ENCODE measurements at regions not wholly inside any gene's neighbourhood (a gene's known extent, or its start where the extent isn't known, plus 50 kb on each side); places are given as distances from the start of the nearest gene placed in this dataset.
"Not testable (repeated sequence)": the region's sequence is repeated elsewhere in the genome, so short reads cannot be mapped to it uniquely, and the experiment has no call there.

DNA sequence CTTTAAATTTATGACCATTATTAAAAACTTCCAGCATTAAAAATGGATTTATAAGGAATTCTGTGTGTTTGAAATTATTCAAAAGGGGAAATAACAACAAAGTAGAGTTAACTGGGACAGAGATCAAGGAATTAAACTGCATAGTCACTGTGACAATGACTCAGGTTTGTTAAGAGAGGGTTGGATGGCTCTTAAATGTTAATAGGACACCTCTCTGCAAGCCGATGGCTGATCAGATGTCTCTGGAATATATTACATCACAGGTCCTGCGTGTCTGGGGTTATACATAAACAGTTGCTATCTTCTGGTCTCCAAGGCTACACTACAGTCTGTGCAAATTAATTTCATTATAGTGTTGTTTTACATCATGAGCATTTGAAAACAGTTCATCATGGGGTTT, 574.3 kb downstream of the COL12A1 start:
- no peak for DNase-seq (ENCODE audit: low spot score)

DNA sequence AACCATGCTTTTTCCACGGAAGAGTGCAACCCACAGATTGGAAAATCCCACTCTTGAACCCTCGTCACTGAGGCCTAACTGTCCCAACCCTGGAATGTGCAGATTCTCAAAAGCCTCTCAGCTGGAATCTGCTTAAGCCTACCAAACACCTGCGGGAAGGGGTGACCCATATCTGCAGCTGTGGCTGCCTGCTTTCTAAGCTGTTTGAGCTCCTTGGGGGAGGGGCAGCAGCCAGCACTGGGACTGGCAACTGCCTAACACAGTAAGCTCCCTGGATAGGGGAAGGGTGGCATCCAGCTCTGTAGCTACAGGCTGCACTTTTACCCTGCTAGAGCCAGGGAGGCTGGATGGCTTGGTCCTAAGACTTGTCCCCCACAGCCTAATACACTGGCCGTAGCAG, 579.6 kb downstream of the COL12A1 start:
- DNase-seq (ENCODE audit: low spot score), result no peak

DNA sequence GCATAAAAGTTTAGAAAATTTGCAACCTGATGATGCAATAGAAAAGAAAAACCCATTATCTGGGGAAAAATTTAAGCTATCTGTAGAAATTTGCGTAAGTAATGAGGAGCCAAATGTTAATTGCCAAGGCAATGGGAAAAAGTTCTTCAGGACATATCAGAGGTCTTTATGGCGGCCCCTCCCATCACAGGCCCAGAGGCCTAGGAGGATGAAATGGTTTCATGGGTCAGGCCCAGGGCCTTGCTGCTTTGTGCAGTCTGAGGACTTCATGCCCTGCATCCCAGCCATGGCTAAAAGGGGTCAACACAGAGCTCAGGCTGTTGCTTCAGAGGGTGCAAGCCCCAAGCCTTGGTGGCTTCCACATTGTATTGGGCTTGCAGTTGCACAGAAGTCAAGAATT, 582.8 kb downstream of the COL12A1 start:
- no peak for DNase-seq (ENCODE audit: low spot score)

DNA sequence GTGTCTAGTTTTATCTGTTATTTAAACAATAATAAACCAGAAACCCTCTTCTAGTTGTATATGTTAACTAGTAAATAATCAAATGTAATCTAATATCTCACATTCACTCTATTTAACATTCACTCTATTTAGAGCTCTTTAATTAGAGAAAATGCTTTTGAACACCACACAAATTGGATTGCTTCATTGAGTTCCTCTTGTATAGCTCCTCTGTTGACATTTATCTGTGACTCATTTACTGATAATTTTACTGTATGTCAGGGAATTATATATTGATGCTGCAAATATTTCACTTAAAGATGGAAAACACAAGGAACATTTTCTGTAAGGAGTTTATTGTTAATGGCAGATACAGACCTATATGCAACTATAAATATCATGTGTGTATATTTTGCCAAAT, 594.6 kb downstream of the COL12A1 start:
- DNase-seq (ENCODE audit: low spot score), result no peak

DNA sequence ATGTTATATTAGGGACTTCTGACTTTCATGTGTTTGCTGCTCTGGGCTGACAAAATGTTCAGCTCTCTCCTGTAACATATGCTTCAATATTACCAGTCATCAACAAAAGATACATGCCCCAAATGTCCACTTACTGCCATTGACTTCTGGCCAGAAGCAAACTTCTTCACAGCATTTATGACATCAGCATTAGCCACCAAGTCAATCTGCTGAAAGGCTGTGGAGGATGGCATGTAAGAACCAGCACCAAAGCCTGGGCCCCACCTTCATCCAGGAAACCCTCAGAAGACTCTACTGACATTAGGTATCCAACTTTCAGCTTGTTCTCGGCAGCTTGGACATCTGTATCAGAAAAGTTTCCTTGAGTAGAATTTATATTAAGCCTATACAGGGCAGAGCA, 595.5 kb downstream of the COL12A1 start:
- DNase-seq (ENCODE audit: low spot score), result no peak

DNA sequence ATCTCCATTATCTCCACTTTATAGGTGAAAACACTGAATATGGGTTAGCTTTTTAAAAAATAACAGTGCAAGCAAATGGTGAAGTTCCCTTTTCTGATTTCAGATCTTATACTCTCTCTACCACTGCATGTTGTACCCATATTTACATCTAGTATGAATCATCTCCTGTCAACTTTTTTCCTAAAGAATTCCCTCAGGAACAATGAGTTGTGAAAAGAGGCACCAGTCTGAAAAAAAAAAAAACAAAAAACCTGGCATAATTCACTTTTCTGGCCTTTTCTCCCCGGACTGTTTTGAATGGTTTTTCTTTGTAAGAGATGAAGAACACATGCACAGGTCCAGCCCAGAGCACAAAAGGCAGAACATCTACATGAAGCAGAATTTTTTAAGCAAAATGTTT, 596.0 kb downstream of the COL12A1 start:
- DNase-seq (ENCODE audit: low spot score), result no peak

DNA sequence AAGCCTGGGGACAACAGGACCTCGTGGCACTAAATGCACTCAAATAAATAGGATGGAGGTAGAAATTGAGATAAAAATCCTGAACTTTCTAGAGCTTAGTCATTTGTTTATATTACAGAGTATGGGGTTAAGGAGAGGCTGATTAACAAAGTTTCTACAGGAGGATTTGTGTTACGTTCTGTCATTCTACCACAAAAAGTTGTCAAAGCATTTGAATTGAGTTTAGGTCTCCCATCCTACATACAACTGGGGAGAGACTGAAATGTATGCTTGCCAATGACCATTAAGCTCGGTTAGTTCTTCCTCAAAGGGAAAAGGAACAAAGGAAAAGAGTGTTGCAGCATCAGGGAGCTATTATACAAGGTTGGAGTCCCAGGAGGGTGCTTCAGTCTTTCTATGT, 597.9 kb downstream of the COL12A1 start:
- no peak for DNase-seq (ENCODE audit: low spot score)

DNA sequence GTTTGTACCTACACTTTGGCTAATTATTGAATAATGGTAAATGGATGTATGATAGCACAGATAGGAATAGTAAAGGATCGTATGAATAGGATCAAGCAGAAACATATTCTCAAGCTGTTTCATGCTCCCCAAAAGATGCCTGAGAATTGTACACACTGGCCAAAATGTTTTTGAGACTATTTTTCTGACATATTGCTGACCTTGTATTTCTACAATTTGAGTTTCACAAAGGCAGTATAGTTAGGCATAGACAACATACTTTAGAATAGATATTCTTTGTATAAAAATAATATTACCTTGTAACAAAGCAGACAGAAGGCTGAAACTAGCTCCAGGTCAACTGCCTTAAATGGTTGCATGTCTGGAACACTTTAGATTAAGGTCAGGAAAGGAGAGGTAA, 598.4 kb downstream of the COL12A1 start:
- DNase-seq (ENCODE audit: low spot score), result no peak

DNA sequence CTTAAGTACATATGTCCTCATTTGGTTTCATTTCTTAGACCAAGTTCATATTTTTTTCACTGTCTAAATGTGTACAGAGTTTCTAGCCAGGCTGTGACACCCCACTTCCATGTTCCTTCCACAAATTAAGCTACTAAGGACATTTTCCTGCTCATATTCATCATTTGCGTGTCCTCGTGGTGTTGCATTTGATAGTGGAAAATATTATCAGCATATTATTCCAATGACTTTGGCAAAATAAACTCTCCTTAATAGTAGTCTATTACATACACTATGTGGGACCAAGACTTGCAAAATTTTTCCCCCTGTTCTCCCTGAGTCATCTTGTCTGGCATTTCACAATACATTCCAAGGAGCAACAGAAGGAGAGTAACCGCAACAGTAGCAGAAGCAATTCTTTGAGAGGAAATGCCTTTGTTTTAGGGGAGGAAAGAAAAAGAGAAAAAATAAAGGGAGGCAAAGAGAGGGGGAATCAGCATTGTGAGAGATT, 599.2 kb downstream of the COL12A1 start:
- no peak for DNase-seq (ENCODE audit: low spot score)

DNA sequence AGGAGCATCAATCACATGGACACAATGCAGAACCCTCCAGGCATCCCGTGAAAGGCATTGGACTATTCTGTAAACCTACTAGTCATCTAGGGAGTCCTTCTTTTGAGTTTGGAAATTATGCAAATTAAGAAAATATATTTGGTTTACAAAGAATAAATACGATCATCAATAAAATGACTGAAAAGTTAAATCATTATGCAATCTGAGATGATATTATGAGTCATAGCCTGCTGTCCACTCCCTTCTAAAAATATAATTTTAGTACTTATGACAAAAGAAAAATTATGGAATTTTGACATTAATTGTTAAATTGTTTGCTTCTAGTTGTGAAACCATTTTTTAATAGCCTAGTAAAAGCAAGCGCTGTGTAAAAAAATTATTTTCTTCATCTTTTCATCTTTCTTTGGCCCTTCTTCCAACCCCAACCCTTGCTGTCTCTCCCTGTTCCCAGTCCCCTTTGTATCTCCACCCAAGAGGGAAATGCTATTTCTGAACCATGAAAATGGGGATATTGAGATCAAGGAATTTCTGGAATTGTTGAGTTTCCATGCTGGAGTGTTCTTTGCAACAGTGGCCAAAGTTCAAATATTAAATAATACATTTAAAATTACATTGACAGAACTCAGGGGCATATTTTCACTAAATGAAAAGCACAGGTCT, 599.8 kb downstream of the COL12A1 start:
- no peak for DNase-seq (ENCODE audit: low spot score)

DNA sequence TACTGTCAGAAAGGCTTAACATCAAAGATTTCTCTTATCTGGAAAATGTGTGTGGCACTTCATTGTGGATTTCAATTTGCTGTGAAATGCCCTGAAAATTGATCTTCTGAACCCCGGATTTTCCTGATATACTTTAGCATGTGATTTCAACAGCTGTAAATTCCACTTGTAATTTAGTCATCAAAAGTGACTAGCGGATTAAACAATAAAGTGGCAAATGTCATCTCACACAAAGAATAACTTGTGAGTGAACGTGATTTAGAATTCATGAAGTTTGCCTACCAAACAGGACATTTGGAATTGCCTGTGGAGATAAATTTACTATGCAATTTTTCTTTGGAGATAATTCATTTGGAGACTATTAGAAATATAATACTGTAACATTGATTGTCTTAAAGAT, 601.6 kb downstream of the COL12A1 start:
- DNase-seq (ENCODE audit: low spot score), result no peak

DNA sequence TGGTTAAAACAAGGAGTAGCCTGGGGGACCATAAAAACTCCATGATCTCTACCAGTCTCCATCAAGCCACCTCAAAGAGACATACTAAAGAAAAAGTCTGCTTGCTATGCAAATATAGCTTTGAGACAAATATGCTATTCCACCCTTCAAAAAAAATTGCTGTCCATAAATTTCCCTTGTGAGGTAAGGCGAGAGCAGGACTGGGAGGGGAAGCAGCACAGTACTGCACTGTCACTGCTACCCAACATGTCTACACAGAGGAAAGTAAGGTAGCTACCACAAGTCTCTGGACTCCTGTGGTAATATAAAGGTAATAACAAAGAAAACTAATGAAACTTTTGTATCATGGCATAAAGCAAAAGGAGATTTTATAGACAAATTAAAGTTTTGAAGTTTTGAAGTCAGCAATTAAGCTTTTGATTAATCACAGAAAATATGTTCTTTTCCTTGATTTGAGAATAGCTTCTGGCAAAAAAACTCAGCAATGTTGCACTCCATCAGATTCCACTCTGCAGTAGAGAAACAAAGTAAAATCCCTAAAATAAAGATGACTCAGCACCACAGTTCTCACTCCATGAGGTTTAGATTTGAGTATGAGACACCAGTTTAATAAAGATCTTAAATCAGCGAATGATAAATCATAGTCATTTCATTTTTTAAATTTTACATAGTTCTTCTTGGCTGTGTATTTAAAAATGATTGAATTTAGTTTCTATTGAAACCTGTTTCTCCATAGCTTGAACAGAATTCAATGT, 602.4 kb downstream of the COL12A1 start:
- no peak for DNase-seq (ENCODE audit: low spot score)

DNA sequence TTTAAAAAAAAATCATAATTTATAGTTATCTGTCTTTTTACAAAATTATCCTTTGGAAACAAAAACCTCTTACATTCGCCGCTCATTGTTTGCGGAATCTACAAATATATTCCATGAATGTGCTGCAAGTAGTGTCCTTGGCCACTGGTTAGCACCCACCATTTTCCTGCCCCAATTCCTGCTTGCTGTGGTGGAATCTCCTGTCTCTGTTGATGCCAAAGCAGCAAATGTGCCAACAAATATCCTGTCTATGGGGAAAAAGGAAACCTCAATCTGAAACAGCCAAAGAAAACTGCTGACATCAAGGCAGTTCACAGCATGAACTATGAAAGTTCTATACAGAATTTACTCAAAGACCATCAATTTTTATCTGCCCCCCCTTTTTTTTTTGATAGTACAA, 603.6 kb downstream of the COL12A1 start:
- no peak for DNase-seq (ENCODE audit: low spot score)

DNA sequence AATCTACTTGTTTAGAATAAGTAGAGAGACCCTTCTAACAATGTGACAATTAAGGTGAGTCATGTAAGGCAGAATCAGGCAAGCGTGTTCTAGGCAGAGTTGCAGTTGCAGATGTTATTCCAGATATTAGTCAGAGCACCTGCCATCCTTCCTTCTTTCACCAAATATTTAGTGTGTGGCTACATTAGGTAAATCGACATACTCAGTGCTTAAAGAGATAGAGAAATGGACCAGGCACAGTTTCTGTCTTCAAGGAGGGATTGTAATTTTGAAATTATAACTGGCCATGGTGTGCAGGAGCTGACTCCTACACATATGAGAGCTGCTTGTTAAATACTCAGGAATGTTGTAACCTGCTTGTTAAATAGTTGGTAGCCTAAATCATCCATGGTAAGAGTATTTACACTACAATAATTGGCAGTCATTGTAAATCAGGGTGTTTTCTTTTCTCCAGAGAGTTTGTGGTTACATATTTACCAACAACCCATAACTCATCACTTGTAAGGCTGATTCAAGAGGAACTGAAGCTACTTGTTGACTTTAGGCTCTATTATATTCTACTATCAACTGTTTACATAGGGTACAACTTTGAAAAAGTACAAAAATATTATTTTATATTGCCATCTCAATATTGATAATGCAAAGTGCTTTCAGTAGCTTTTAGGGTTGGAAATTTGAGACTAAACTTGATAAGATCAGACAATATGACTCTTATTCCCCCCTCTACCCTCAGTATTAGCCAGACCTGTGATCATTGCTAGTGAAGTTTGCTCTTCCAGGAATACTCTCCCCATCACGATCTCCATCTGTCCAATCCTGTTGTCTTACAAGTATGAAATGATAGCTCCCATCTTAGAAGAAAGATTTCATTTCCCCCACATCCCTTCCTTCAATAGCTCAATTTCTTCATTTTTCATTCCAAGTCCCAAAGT, 607.1 kb downstream of the COL12A1 start:
- no peak for DNase-seq (ENCODE audit: low spot score)

DNA sequence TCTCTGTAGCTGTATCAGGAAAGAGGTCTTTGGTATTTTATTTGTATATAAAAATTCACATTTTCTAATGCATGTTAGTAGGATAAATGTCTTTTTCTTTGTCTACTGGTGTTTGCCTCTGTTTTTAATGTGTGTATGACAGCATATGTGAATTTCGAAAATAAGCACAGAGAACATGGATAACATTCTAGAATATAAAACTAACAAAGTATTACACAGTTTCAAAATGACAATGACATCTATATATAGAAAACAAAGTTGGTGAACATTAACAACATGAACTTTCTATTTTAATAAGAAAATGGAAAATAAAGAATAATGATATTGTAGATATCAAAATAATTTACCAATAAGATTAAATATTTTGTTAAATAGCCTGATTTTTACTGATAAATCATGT, 608.0 kb downstream of the COL12A1 start:
- no peak for DNase-seq (ENCODE audit: low spot score)

DNA sequence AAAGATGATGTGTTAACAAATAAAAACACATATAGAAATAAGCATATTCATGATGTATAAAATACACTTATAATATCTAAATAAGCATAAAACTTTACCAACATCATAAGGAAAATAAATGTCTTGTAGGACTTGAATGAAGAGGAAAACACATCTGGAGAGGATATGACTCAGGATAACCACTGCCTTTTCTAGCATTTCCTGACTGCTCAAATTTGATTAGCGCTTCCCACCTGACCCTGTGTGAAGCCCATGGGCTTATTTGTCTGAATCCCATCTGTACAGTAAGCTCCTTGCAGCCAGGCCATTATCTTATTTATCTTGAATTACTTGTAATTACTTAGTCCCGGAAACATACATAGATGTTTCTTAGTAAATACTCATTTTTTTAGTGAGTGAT, 608.6 kb downstream of the COL12A1 start:
- no peak for DNase-seq (ENCODE audit: low spot score)

DNA sequence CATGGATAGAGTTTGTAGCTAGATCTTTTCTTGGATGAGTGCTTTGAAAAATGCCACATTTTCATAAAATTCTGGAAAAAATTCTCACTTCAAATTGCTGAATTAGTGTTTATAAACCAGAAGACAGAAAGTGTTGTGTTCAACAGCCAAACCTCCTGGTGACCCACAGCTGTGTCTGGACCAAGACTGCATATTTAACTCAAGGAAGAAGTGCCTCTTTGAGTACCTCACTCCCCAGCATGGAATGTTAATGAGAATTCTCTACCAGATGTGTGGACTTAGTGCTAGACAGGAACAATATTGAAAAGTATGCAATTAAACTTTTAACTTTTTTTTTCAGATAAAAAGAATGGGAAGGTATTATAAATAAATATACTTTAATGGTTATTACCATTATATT, 609.3 kb downstream of the COL12A1 start:
- DNase-seq (ENCODE audit: low spot score), result no peak

DNA sequence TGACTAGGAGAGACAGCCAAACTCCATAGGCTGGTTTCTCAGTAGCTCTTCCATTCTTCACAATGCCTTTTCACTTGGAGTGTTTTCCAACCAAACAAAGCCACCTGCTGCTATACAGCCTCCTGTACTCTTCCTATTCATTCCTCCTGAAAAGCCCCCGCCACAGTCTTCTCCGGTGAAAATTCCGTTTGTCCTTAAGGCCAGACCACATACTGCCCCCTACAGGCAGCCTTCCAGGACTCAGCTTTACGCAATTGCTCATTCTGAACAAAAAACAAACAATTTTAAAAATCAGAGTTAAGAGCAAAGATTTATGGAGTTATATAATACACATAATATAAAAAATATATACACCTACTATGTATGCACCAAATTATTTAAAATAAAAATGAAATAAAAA, 611.5 kb downstream of the COL12A1 start:
- DNase-seq (ENCODE audit: low spot score), result not testable (repeated sequence)

DNA sequence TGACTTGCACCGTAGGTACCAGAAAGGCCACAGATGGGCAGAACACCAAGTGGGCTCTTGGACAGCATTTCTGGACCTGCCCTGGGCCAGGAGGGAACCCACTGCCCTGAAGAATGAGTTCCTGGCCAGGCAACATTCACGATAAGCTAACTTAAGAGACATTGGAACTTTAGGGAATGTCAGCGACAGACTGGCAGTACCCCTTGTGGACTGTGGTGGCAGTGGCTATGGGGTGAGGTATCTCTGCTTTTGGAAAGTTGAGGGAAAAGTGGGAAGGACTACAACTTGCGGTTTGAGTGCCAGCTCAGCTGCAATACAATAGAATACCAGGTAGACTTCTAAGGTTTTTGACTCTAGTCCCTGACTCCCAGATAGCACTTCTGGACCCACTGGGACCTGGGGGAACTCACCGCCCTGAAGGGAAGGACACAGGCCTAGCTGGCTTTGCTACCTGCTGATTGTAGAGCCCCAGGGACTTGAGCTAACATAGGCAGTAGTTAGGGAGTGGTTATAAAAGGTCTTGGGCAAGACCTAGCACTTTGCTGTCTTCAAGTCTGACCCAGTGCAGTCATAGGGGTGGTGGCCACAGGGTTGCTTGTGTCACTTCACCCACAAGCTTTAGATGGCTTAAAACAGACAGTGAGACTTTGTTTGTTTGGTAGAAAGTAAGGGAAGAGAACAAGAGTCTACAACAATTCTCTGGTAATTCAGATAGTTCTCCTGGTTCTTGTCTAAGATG, 617.6 kb downstream of the COL12A1 start:
- no peak for DNase-seq (ENCODE audit: low spot score)

DNA sequence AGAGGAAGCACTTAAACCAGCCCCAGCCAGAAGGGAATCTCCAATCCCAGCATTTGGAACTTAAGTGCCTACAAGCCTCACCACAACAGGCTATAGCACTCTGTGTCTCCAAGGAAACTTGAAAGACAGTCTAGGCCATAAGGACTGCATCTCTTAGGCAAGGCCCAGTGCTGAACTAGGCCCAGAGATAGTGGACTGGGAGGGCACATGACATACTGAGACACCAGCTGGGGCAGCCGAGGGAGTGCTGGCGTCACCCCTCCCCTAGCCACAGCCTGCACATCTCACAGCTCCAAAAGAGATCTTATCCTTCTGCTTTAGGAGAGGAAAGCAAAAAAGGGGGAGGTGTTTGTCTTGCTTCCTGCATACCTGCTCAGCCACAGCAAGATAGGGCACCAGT, 618.5 kb downstream of the COL12A1 start:
- DNase-seq (ENCODE audit: low spot score), result no peak

DNA sequence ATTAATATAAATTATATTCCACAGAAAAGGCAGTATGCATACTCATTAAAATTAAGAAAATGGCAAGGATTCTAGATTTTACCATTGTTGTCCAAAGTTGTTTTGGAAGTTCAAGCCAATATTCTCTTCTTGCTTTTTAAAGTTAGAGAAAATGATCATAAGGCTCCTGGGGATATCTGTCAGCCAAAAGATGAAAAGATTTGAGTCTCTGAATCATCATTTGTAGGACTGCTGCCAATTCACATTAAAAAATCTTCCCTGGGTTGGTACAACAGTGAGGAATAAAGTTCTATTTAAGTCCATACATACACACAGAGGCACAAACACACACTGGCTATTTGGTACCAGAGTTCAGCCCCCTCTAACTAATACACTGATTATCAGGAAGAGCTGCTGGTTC, 620.1 kb downstream of the COL12A1 start:
- DNase-seq (ENCODE audit: low spot score), result no peak

DNA sequence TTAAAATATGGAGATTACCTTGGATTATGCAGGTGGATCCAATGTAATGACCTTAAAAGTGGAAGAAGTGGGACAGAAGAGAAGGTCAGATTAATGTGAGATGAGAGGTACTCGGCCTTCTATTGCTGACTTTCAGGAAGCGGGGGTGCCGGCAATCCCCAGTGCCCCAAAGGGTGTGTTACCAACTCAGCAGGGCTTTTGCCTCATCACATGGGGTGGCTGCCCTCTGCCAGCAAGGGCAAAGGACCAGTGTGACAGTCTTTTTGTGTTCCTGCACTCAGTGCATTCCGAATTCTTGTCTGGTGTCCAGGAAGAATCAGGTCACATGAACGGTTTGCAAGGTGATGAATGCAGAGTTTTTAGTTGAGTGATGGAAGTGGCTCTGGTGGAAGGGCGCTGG, 624.2 kb downstream of the COL12A1 start:
- no peak for DNase-seq (ENCODE audit: low spot score)
